Activated naive CD8-positive, alpha-beta T cell treated with anti-CD3 and anti-CD28 coated beads, Interleukin-2, amount 50 U/mL, for 24 hours (primary cell): ENCODE measurements at regions not wholly inside any gene's neighbourhood (a gene's known extent, or its start where the extent isn't known, plus 50 kb on each side); places are given as distances from the start of the nearest gene placed in this dataset.

Experiments used
- ATAC-seq: fragments of 150-1000 bp; cut with Tn5 transposase; one replicate; pipeline ENCODE4 v1.10.0; 2021
- DNase-seq: peaks from one replicate; pipeline ENCODE4 v3.0.0; 2021
- H3K27ac Mint-ChIP-seq: one replicate; pipeline ENCODE4 v1.8.0; 2021; ENCODE audit warnings: mild to moderate bottlenecking, mixed read lengths
- H3K27me3 Mint-ChIP-seq: one replicate; pipeline ENCODE4 v1.8.0; 2021; ENCODE audit warnings: mixed read lengths
- H3K36me3 Mint-ChIP-seq: one replicate; pipeline ENCODE4 v1.8.0; 2021; ENCODE audit warnings: low read depth, mixed read lengths
- H3K4me1 Mint-ChIP-seq: one replicate; pipeline ENCODE4 v1.8.0; 2021; ENCODE audit warnings: mixed read lengths
- H3K4me3 Mint-ChIP-seq: one replicate; pipeline ENCODE4 v1.8.0; 2021; ENCODE audit warnings: mild to moderate bottlenecking, moderate library complexity, mixed read lengths
- H3K9me3 Mint-ChIP-seq: one replicate; pipeline ENCODE4 v1.8.0; 2021; ENCODE audit warnings: mixed read lengths

- Mint-ChIP-seq H3K27ac (no peak overlapping the region), H3K36me3 (peaks cover 9% of the 10 kb centered on the region), H3K27me3 (no peaks in the 10 kb centered on the region), H3K4me3 (no peak overlapping the region), H3K9me3 (peaks cover 26% of the 10 kb centered on the region), H3K4me1 (no peaks in the 10 kb centered on the region)
- no peak for ATAC-seq
- DNase-seq, result no peak
Measured at GRCh38 chr10:31623466-31623865, 304.4 kb downstream of the ZEB1 start.

DNA sequence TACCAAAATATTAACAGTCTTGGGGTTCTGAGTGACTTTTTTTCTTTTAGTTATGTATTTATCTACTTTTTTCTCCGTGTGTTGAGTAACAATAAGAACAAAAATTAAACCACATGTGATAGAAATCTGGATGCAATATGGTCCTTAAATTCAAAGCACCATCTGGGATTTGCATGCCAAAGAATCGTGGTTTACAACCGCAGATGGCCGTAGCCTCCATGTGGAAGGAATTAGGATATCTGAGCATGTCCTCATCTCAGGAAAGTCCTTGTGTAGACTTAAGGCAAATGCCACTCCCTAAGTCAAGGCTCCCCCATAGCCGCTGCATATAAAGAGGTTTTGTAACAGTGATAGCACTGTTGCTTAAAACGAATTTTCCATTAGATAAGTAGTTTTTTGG is 304.0 kb downstream of the ZEB1 start:
- Mint-ChIP-seq H3K36me3 (peaks cover 9% of the 10 kb centered on the region), H3K27me3 (no peaks in the 10 kb centered on the region), H3K9me3 (peaks cover 26% of the 10 kb centered on the region), H3K4me1 (no peaks in the 10 kb centered on the region), H3K27ac (no peak overlapping the region), H3K4me3 (no peak overlapping the region)
- DNase-seq (no peak), ATAC-seq (no peak)

GRCh38 chr10:31621733-31622132 is 302.7 kb downstream of the ZEB1 start:
- no peak for ATAC-seq

DNA sequence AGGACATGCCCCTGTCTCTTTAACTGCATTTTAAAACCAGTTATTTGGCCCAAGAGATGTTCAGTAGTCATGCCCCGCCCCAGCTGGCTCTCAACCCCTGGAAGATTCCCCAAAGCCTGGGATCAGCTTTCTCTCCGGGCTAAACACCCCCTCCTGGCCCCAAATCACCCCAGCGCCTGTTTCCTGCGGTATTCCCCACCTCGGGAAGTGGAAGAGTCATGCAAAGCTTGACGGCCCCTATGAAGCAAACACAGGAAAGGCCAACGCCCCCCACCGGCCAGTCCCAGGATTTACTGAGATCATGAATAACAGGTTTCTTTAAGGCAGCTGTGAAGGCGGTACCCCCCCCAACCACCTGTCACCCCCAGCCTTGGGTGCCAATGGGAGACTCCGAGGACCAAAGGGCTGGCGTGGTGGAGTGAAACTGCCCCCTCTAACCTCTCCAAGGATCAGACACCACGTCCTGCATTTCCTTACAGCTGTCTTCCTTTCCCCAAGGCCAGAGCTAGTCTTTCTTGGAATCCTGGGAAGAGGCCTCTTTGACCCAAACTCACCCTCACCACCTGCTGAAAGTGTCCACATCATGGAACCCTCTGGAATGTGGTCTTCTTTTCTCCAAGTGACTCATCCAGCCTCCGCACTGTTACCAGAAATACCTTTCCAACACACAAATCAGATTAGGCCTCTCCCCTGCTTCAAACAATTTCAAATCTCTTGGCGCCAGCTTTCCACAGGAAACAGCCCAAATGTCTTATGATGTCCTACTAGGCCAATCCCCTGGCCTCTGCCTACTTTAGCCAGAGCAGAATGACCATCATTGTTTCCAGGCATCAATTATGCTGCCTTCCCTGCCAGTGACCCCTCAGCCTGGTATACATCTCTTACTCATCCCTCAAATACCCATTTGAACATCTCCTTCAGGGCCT is 301.5 kb downstream of the ZEB1 start:
- Mint-ChIP-seq H3K36me3 (peaks cover 3% of the 10 kb centered on the region), H3K27ac (no peak overlapping the region), H3K27me3 (no peaks in the 10 kb centered on the region), H3K4me3 (no peak overlapping the region), H3K9me3 (peaks cover 12% of the 10 kb centered on the region), H3K4me1 (no peaks in the 10 kb centered on the region)
- ATAC-seq (no peak), DNase-seq (no peak)

More at GRCh38 chr10:31621733-31622132, 302.7 kb downstream of the ZEB1 start:
- Mint-ChIP-seq H3K36me3 (peaks cover 9% of the 10 kb centered on the region), H3K4me3 (no peak overlapping the region), H3K9me3 (peaks cover 22% of the 10 kb centered on the region), H3K27ac (no peak overlapping the region), H3K27me3 (no peaks in the 10 kb centered on the region), H3K4me1 (no peaks in the 10 kb centered on the region)
- no peak for DNase-seq

GRCh38 chr10:31619531-31620061 is 300.6 kb downstream of the ZEB1 start:
- Mint-ChIP-seq H3K27ac (no peak overlapping the region), H3K36me3 (peaks cover 3% of the 10 kb centered on the region), H3K4me1 (no peaks in the 10 kb centered on the region), H3K27me3 (no peaks in the 10 kb centered on the region), H3K9me3 (peaks cover 7% of the 10 kb centered on the region), H3K4me3 (no peak overlapping the region)
- no peak for DNase-seq
- no peak for ATAC-seq

DNA sequence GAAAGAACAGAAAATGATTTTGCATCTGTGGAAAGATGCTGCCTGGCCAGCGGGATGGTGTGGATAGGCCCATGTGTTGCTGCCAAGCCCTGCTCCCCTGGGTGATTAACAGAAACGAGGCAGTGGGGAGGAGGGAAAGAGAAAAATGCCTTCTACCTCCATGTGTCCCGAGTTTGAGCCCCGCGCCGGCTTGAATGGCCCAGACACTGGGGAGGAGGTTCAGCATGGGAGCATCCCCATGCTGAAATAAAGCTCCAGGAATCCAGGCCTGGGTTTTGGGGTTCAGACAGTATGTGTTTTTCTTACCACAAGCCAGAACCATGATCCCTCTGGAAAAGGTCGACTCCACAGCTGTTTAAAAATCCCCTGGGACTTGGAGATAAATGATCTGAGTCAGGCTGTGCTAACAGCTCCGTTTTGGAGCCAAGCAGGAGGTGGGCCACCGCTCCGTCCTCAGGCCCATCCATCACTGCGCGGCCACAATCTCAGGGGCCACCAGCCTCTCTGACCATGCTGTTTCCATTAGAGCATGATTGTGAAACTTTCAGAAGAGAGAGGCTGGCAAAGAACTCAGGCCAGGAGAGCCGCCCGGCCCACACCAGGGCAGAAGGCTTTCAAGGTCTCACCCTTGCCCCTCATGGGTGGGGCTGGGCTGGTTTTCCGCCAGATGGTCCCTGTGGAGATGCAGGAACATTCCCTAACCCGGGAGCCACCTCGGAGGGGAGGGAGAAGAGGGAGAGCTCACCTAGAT is 299.7 kb downstream of the ZEB1 start:
- ATAC-seq, result no peak
- Mint-ChIP-seq H3K36me3 (no peaks in the 10 kb centered on the region), H3K4me3 (no peak overlapping the region)

GRCh38 chr10:31617757-31618156 is 298.7 kb downstream of the ZEB1 start:
- Mint-ChIP-seq H3K36me3 (no peaks in the 10 kb centered on the region), H3K4me3 (no peak overlapping the region), H3K27me3 (no peaks in the 10 kb centered on the region), H3K9me3 (no peaks in the 10 kb centered on the region), H3K4me1 (no peaks in the 10 kb centered on the region), H3K27ac (no peak overlapping the region)
- ATAC-seq (no peak), DNase-seq (no peak)

More for the DNA sequence above, 299.7 kb downstream of the ZEB1 start:
- no peaks in the 10 kb centered on the region for H3K9me3 Mint-ChIP-seq
- DNase-seq, result no peak
- H3K27ac Mint-ChIP-seq, result no peak overlapping the region
- no peaks in the 10 kb centered on the region for H3K27me3 Mint-ChIP-seq
- no peaks in the 10 kb centered on the region for H3K4me1 Mint-ChIP-seq

GRCh38 chr10:31617133-31617532 is 298.1 kb downstream of the ZEB1 start:
- Mint-ChIP-seq H3K27ac (no peak overlapping the region), H3K4me1 (no peaks in the 10 kb centered on the region), H3K9me3 (no peaks in the 10 kb centered on the region), H3K4me3 (no peak overlapping the region), H3K36me3 (no peaks in the 10 kb centered on the region), H3K27me3 (no peaks in the 10 kb centered on the region)
- no peak for ATAC-seq
- DNase-seq, result no peak

DNA sequence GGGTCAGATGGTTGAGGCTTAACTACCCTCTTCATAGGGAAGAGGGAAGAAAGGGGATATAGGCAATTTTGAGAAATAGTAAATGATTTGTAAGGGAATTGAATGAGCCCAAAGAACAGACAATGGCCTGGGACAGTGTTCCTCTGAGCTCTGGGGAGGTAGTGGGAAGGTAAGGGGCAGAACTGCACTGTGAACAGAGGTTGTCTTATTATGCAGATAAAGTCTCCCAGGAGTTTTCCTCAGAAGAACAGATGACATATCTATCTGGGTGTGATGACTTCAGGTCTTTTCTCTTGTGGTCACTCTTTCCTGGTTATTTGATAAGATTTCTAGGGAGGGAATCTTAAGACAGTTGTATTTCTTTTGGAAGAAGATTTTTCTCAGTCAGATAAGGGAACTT is 296.1 kb downstream of the ZEB1 start:
- Mint-ChIP-seq H3K36me3 (no peaks in the 10 kb centered on the region), H3K27ac (no peak overlapping the region), H3K9me3 (no peaks in the 10 kb centered on the region), H3K4me3 (no peak overlapping the region), H3K4me1 (no peaks in the 10 kb centered on the region), H3K27me3 (peaks cover 6% of the 10 kb centered on the region)
- ATAC-seq (no peak), DNase-seq (no peak)

GRCh38 chr10:31614611-31615010 is 295.6 kb downstream of the ZEB1 start:
- Mint-ChIP-seq H3K27me3 (peaks cover 6% of the 10 kb centered on the region), H3K36me3 (no peaks in the 10 kb centered on the region), H3K4me1 (no peaks in the 10 kb centered on the region), H3K27ac (no peak overlapping the region), H3K4me3 (no peak overlapping the region), H3K9me3 (no peaks in the 10 kb centered on the region)
- ATAC-seq (no peak), DNase-seq (no peak)

DNA sequence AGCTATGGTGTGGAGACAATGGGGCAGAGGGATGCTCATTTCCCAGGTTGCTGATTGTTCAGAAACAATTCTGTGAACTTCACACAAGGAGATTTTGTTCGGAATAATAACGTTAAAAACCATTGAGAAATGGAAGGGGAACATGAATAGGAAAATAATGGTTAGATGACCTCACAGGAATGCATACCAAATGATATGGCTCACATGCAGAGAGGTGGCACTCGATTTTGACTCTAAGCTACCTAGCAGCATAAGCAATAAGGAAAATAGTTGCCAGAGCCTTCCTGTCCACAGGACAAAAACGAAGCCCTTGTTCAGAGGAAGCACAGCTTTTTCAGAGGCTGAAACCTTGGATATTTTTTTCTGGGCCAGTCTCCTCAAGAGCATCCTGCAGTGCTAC is 293.1 kb downstream of the ZEB1 start:
- Mint-ChIP-seq H3K27ac (no peak overlapping the region), H3K4me1 (no peaks in the 10 kb centered on the region), H3K4me3 (no peak overlapping the region), H3K27me3 (peaks cover 8% of the 10 kb centered on the region), H3K9me3 (no peaks in the 10 kb centered on the region), H3K36me3 (no peaks in the 10 kb centered on the region)
- no peak for DNase-seq
- no peak for ATAC-seq

- no peaks in the 10 kb centered on the region for H3K9me3 Mint-ChIP-seq
- H3K27ac Mint-ChIP-seq, result no peak overlapping the region
- no peak for DNase-seq
- no peaks in the 10 kb centered on the region for H3K4me1 Mint-ChIP-seq
- H3K4me3 Mint-ChIP-seq, result no peak overlapping the region
- peaks cover 8% of the 10 kb centered on the region for H3K27me3 Mint-ChIP-seq
- ATAC-seq, result no peak
- H3K36me3 Mint-ChIP-seq, result no peaks in the 10 kb centered on the region
Measured at GRCh38 chr10:31611161-31611560, 292.1 kb downstream of the ZEB1 start.

DNA sequence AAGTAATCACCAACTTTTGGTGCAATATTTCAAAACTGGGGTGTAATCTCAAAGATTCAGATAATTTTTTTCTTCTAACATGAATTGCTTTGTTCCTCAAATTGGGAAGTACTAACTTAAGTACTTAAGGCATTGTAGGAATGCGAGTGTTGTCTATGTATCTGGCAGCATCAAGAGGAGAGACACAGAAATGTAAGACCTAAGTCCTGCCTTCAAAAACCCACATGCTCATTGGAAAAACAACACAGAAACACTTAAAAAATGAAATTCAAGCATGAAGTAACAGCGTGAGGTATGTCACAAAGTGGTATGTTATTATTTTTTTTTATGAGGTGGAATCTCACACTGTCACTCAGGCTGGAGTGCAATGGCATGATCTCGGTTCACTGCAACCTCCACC is 288.5 kb downstream of the ZEB1 start:
- Mint-ChIP-seq H3K36me3 (no peaks in the 10 kb centered on the region), H3K27me3 (peaks cover 8% of the 10 kb centered on the region), H3K27ac (no peak overlapping the region), H3K4me1 (peaks cover 13% of the 10 kb centered on the region), H3K4me3 (no peak overlapping the region), H3K9me3 (no peaks in the 10 kb centered on the region)
- DNase-seq (no peak), ATAC-seq (no peak)

DNA sequence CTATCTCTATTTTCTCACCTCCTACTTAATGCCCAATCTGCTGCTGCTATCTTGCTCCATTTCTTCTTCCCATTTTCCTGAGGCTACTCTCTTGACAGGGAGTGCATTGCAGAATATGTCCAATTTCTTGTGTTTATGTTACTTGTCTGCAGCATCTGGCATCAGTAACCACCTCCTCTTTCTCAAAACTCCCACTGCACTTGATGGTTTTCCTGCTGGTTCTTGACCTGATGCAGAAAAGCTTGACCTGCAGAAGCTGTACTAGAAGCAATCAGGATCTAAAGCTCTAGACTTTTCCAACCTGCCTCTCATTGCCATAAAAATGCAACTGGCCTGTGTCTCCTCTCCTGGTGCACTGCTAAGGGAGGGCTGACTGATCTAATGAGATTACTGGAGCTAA is 287.8 kb downstream of the ZEB1 start:
- Mint-ChIP-seq H3K9me3 (no peaks in the 10 kb centered on the region), H3K27ac (no peak overlapping the region), H3K36me3 (no peaks in the 10 kb centered on the region), H3K4me3 (no peak overlapping the region), H3K4me1 (peaks cover 13% of the 10 kb centered on the region), H3K27me3 (peaks cover 6% of the 10 kb centered on the region)
- ATAC-seq (no peak), DNase-seq (no peak)
